Endothelial cell of umbilical vein (primary cell): ENCODE measurements at regions not wholly inside any gene's neighbourhood (a gene's known extent, or its start where the extent isn't known, plus 50 kb on each side); places are given as distances from the start of the nearest gene placed in this dataset.

Source experiments
- BruUV-seq: library from RNA; stranded (reverse); fragments of 400-500 nt; replicated peaks from 2 replicates; lab custom pipeline; 2021; lab: Mats Ljungman, UMichigan
- CTCF ChIA-PET: fragments of 300-600, 350-600 bp; sonication (Branson Sonifier 250); formaldehyde crosslinking; loops from one replicate; lab custom pipeline; 2021; ENCODE audit warnings: antibody characterized with exemption, inconsistent platforms; lab: Charles Lee
- POLR2A ChIA-PET: fragments of 300-600, 350-600 bp; sonication (Branson Sonifier 250); formaldehyde crosslinking; loops from one replicate; lab custom pipeline; 2021; ENCODE audit warnings: antibody characterized with exemption, inconsistent platforms; lab: Charles Lee
- DNase-seq: peaks from one replicate; pipeline ENCODE4 v3.0.0-alpha.2; 2011; ENCODE audit warnings: low read depth, low spot score
- FAIRE-seq: peaks from 2 replicates; lab custom pipeline; 2011; peaks lifted over from hg19 to GRCh38; lab: Jason Lieb, UNC
- H2AFZ ChIP-seq: 2 replicates; pipeline ENCODE4 v1.6.0; 2012; ENCODE audit warnings: low read depth, low read length, control low read depth, inconsistent platforms
- H3K27ac ChIP-seq: 2 replicates; pipeline ENCODE4 v1.5.1; 2011; ENCODE audit warnings: low read depth, mild to moderate bottlenecking, control low read depth, low read length, moderate library complexity; ENCODE audit not compliant: insufficient read depth
- H3K27me3 ChIP-seq, 2 experiments: 2 replicates each; pipeline versions ENCODE4 v1.6.0 to v1.6.1; 2011; ENCODE audit warnings: low read length in 2 of 2, mixed read lengths in 1 of 2; ENCODE audit not compliant: control insufficient read depth in 2 of 2, insufficient read depth in 2 of 2
- H3K36me3 ChIP-seq, 2 experiments: 2 replicates in 1 of 2; 3 replicates in 1 of 2; pipeline ENCODE4 v1.5.1; 2011; ENCODE audit warnings: low read length in 2 of 2, mild to moderate bottlenecking in 1 of 2, moderate library complexity in 1 of 2; ENCODE audit not compliant: control insufficient read depth in 2 of 2, insufficient read depth in 2 of 2; ENCODE audit errors: extremely low read depth in 1 of 2
- H3K4me1 ChIP-seq: 3 replicates; pipeline ENCODE4 v1.5.1; 2011; ENCODE audit warnings: mild to moderate bottlenecking, low read length; ENCODE audit not compliant: control insufficient read depth, insufficient read depth; ENCODE audit errors: extremely low read depth
- H3K4me2 ChIP-seq: 2 replicates; pipeline ENCODE4 v1.6.1; 2011; ENCODE audit warnings: low read length, control low read depth, mixed read lengths; ENCODE audit not compliant: insufficient read depth
- H3K4me3 ChIP-seq, 3 experiments: fragments of 200-600 bp in 1 of 3; sonication (generic), shearing (Covaris generic) in 1 of 3; replicated peaks in 1 of 3; 2 replicates each; pipeline ENCODE4 v1.5.1; 2011 to 2016; ENCODE audit warnings: control low read depth in 3 of 3, low read length in 3 of 3, mild to moderate bottlenecking in 2 of 3, inconsistent platforms in 1 of 3, low read depth in 1 of 3, moderate library complexity in 1 of 3; ENCODE audit not compliant: insufficient read depth in 1 of 3
- H3K79me2 ChIP-seq: 2 replicates; pipeline ENCODE4 v1.6.0; 2012; ENCODE audit warnings: low read length, inconsistent platforms; ENCODE audit not compliant: control insufficient read depth, insufficient read depth
- H3K9ac ChIP-seq: replicated peaks from 2 replicates; pipeline ENCODE3; 2011; ENCODE audit warnings: low read length, control low read depth; ENCODE audit not compliant: insufficient read depth; ENCODE audit errors: extremely low read depth
- H3K9me1 ChIP-seq: replicated peaks from 3 replicates; pipeline ENCODE4 v1.6.0; 2011; ENCODE audit warnings: mild to moderate bottlenecking, low read length; ENCODE audit not compliant: control insufficient read depth, insufficient read depth; ENCODE audit errors: extremely low read depth
- H3K9me3 ChIP-seq: replicated peaks from 2 replicates; pipeline ENCODE4 v1.5.1; 2012; ENCODE audit warnings: low read length, inconsistent platforms; ENCODE audit not compliant: control insufficient read depth, insufficient read depth
- H4K20me1 ChIP-seq: replicated peaks from 2 replicates; pipeline ENCODE3; 2011; ENCODE audit warnings: mild to moderate bottlenecking, low read length; ENCODE audit not compliant: control insufficient read depth, insufficient read depth; ENCODE audit errors: extremely low read depth
- EZH2 ChIP-seq: IDR thresholded peaks from 2 replicates; pipeline ENCODE4 v1.6.1; 2012; ENCODE audit warnings: borderline replicate concordance, low read depth, mild to moderate bottlenecking, moderate library complexity, low read length, inconsistent platforms; ENCODE audit not compliant: severe bottlenecking
- FOS ChIP-seq: IDR thresholded peaks from 2 replicates; pipeline ENCODE4 v1.6.1; 2011; ENCODE audit warnings: mild to moderate bottlenecking, low read length, moderate library complexity, borderline replicate concordance; ENCODE audit not compliant: insufficient read depth
- GATA2 ChIP-seq: IDR thresholded peaks from 2 replicates; pipeline ENCODE4 v1.7.0; 2011; ENCODE audit warnings: low read depth, mild to moderate bottlenecking, moderate library complexity, mixed read lengths, low read length; ENCODE audit not compliant: insufficient read length, insufficient read depth
- JUN ChIP-seq: IDR thresholded peaks from 2 replicates; pipeline ENCODE4 v1.6.1; 2011; ENCODE audit warnings: borderline replicate concordance, low read depth; ENCODE audit not compliant: insufficient read length, insufficient read depth
- MYC ChIP-seq: IDR thresholded peaks from one replicate; pipeline ENCODE4 v1.6.1; 2011; ENCODE audit warnings: mild to moderate bottlenecking, low read depth, low read length
- POLR2A ChIP-seq: IDR thresholded peaks from 2 replicates; pipeline ENCODE4 v1.6.1; 2012; ENCODE audit warnings: low read depth, mild to moderate bottlenecking, control low read depth, low read length
- POLR2AphosphoS5 ChIP-seq: IDR thresholded peaks from 2 replicates; pipeline ENCODE4 v1.6.1; 2012; ENCODE audit warnings: low read depth, mild to moderate bottlenecking, control low read depth, low read length, moderate library complexity; ENCODE audit not compliant: insufficient read depth
- dilution Hi-C: fragments of 300-500 bp; cut with MboI; formaldehyde crosslinking; loops from one replicate; pipeline ENCODE4 v1.15.0; 2019; ENCODE audit warnings: low sequenced_read_pairs; ENCODE audit not compliant: extremely low pct_ligation_motif_present
- intact Hi-C: fragments of 100-400 bp; cut with micrococcal nuclease; formaldehyde crosslinking; loops from one replicate; pipeline ENCODE4 v1.10.0; 2022
- TF ChIP-seq, protein P1 (sequence below): IDR thresholded peaks from 2 replicates; pipeline ENCODE4 v1.6.1; 2011; ENCODE audit not compliant: insufficient read depth, insufficient read length
- TF ChIP-seq, protein P2 (sequence below), 2 donors: IDR thresholded peaks; 1 replicate in 1 of 2; 2 replicates in 1 of 2; pipeline ENCODE4 v1.5.1; 2011; ENCODE audit warnings: low read length in 2 of 2, mild to moderate bottlenecking in 2 of 2, moderate library complexity in 2 of 2, control low read depth in 1 of 2, inconsistent platforms in 1 of 2, low read depth in 1 of 2; ENCODE audit not compliant: insufficient read depth in 1 of 2; ENCODE audit errors: extremely low read depth in 1 of 2

DNA sequence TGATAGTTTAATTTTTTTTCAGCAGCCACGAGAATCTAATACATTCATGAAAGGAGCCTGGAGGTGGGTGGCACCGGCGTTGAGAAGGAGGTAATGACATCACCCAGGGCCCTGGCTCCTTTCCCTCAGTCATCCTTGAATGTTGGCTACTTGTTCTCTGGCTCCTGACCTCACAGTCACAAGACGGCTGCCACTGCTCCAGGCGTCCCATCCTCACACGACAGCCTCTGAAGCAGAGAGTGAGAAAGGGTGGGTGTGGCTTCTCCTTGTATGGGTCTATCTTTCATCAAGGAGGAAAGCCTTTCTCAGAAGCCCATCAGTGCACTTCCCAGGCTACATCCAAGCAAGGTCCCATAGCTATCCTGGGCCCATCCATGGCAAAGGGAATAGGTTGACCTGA is 207.6 kb upstream of the C14orf180 start:
- DNase-seq (no peak), FAIRE-seq (no peak)
- CTCF ChIA-PET: interaction anchor here (0.9 kb wide), 1 partner anchor 234 kb away, joined by 3 read pairs; no protein-coding TSS in a partner anchor
- H3K4me1 ChIP-seq: no peaks in the 10 kb centered on the region
- no peaks in the 10 kb centered on the region for H3K9me1 ChIP-seq
- no peak overlapping the region for H3K4me2 ChIP-seq
- no peak overlapping the region for H3K4me3 ChIP-seq
- TF ChIP-seq POLR2A: no peak
- TF ChIP-seq MYC: no peak
- no peak for TF ChIP-seq FOS
- TF ChIP-seq, protein P1, sequence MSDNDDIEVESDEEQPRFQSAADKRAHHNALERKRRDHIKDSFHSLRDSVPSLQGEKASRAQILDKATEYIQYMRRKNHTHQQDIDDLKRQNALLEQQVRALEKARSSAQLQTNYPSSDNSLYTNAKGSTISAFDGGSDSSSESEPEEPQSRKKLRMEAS: no peak
- TF ChIP-seq POLR2AphosphoS5: no peak
- TF ChIP-seq JUN: no peak
- TF ChIP-seq, protein P2, sequence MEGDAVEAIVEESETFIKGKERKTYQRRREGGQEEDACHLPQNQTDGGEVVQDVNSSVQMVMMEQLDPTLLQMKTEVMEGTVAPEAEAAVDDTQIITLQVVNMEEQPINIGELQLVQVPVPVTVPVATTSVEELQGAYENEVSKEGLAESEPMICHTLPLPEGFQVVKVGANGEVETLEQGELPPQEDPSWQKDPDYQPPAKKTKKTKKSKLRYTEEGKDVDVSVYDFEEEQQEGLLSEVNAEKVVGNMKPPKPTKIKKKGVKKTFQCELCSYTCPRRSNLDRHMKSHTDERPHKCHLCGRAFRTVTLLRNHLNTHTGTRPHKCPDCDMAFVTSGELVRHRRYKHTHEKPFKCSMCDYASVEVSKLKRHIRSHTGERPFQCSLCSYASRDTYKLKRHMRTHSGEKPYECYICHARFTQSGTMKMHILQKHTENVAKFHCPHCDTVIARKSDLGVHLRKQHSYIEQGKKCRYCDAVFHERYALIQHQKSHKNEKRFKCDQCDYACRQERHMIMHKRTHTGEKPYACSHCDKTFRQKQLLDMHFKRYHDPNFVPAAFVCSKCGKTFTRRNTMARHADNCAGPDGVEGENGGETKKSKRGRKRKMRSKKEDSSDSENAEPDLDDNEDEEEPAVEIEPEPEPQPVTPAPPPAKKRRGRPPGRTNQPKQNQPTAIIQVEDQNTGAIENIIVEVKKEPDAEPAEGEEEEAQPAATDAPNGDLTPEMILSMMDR (IDR thresholded peaks at IDR 0.05; ENCODE audit: extremely low read depth in 1 of 2, insufficient read depth in 1 of 2, low read depth in 1 of 2, low read length in 2 of 2): no peak
- TF ChIP-seq EZH2: no peak
- TF ChIP-seq GATA2: no peak
- no peaks in the 10 kb centered on the region for H3K27me3 ChIP-seq
- dilution Hi-C loops: no loop called here
- H4K20me1 ChIP-seq: no peaks in the 10 kb centered on the region
- no peak overlapping the region for H2AFZ ChIP-seq
- H3K9ac ChIP-seq: no peak overlapping the region
- no peak overlapping the region for H3K27ac ChIP-seq
- no TSS peak for BruUV-seq
- H3K36me3 ChIP-seq: no peaks in the 10 kb centered on the region
- intact Hi-C loops: no loop called here
- POLR2A ChIA-PET: no interaction called here
- H3K9me3 ChIP-seq: no peaks in the 10 kb centered on the region
- H3K79me2 ChIP-seq: no peaks in the 10 kb centered on the region
